ENCODE measurements at regions not wholly inside any gene's neighbourhood (a gene's known extent, or its start where the extent isn't known, plus 50 kb on each side); places are given as distances from the start of the nearest gene placed in this dataset.

DNA sequence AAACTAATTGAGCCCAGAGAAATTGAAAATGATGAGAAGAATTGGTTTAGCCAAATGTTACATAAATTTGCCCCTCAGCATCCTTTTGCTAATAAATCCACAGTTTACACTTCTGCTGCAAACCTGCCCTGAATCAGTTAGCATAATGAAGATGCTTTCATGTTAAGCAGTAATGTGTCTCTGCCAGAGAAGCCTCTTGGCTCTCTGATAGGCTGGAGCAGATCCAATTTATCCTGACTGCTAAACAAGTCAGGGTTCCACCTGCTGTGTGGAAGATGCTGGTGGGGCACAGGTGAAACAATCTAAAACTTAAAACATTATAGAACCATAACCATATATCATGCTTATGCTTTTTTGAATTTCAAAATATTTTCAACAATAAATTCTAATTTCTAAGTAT, 946.8 kb downstream of the OTOL1 start:
- peak; percentile 8 to 52 for DNase-seq

DNA sequence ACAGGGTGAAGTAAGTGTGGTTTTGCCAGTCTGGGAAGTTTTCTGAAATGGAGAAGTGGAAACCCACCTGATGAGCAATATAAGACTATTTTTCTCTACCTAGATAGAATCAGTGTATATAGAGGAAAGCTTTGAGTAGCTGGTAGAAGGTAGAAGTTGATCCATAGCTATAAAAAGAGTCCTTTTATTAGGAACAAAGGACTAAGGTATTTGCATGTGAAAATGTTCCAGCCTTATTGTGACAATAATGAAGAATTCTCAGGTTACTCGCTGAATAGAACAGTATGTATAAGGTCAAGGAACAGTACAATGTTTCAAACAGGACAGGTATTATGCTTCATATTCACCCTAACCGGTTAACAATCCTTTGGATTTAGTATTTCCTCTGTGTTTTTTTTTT, 972.2 kb downstream of the OTOL1 start:
- DNase-seq: no peak

DNA sequence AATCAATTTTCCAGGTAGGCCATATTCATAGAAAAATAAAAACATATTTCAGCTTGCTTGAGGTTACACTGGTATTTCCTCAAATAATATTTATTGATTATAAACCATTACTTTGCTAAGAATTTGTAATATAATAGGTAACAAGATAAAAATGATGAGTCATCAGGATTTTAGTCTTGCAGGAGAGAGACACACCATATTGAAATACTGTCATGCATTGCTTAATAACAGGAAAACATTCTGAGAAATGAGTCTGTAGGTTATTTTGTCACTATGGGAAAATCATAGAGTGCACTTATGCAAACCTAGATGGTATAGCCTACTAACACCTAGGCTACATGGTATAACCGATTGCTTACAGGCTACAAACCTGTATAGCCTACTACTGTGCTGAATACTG, 990.5 kb downstream of the OTOL1 start:
- DNase-seq: no peak

- peak in 1 of 2 experiments; percentile 23 for DNase-seq
These were observed 993.2 kb downstream of the OTOL1 start for GRCh38 chr3:162489853-162490252.

DNA sequence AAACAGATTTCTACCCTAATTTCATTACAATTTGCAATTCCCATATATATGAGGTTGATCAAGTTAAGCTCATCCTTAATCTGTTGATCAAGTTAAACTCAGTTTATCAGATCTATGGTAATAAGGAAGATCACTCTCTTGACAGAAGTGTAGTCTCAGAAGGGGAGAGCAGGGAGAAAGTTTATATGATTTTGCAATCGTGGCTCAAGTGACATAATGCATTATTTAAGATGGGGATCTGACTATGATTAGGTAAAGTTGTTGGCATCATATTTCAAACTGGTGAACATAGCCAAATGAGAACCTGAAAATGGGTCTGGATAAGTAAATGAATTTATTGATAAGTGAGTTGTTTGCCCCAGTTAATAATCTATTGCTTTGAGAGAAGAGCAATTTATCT, 995.3 kb downstream of the OTOL1 start:
- no peak for DNase-seq

GRCh38 chr3:162492446-162493081, 996.0 kb downstream of the OTOL1 start:
- no peak for DNase-seq

- DNase-seq: no peak
These were observed 1002.0 kb downstream of the OTOL1 start for GRCh38 chr3:162498626-162499025.

GRCh38 chr3:162507397-162507796, 1010.8 kb downstream of the OTOL1 start:
- DNase-seq: no peak

DNA sequence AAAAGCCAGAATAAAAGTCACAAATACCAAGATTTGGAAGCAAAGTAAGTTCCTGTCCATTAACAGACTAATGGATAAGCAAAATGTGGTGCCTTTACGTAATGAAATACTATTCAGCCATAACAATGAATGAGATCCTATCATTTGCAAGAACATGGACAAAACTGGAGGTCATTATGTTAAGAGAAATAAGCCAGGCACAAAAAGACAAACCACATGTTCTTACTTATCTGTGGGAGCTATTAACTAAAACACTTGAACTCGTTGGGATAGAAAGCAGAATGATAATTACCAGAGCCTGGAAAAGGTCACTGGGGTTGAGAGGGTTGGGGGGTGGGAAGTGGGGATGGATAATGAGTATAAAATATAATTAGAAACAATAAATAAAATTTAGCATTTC, 1015.9 kb downstream of the OTOL1 start:
- no peak for DNase-seq

- DNase-seq: no peak
These were observed 1020.5 kb downstream of the OTOL1 start for GRCh38 chr3:162517110-162517509.

- no peak for DNase-seq
These were observed 1025.1 kb downstream of the OTOL1 start for GRCh38 chr3:162521669-162522068.

- DNase-seq: no peak
These were observed 1028.6 kb downstream of the OTOL1 start for GRCh38 chr3:162525066-162525742.

DNA sequence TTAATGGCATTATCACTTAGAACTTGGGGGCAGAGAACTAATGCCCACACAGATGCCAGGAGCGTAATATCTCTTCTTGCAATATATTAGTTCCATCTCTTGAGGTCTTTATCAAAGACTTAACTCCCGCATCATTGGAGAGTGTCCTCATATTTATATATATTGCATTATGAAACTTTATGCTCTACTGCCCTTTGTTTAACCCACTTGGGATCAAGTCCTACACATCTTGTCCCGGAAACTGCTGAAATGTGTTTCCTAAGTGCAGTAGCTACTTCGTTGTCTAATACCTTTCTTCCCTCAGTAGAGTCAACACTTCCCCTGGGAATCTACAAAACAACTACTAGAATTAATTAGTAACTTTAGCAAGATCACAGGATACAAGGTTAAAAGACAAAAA, 1029.2 kb downstream of the OTOL1 start:
- no peak for DNase-seq

DNA sequence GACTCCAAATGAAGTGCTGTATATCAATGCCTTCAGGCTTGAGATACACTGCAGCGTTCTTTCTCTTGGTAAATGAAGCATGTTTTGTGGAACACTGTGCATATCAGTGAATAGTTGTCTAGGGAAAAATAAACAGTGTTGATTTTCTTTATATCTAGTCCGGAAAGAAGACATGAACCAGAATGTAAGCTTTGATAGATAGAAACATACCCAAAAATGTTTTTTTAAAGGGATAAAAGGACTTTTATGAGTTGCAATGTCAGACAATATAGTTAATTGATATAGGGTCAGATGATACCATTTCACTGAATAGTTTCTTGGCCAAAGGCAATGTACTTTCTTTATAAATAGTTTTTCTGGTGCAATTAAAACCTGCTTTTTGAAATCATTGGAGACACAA, 1037.8 kb downstream of the OTOL1 start:
- no peak for DNase-seq

DNA sequence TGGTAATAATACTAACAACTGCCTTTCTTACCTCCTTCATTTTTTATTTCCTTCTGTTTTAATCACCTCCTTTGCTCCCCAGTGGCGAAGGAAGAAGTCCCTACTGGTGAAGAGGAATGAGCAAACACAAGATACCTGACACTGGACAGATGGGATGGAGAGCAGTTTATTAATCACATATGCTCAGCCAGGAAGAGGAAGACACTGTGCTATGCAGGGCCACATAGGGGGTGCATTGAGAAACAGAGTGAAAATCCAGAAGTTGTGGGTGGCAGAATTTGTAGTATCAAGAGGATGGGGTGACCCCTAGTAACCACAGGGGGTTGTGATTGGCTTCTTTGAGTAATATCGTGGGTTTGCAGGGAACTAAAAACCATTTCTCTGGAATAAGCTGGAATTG, 1041.9 kb downstream of the OTOL1 start:
- DNase-seq: no peak

DNA sequence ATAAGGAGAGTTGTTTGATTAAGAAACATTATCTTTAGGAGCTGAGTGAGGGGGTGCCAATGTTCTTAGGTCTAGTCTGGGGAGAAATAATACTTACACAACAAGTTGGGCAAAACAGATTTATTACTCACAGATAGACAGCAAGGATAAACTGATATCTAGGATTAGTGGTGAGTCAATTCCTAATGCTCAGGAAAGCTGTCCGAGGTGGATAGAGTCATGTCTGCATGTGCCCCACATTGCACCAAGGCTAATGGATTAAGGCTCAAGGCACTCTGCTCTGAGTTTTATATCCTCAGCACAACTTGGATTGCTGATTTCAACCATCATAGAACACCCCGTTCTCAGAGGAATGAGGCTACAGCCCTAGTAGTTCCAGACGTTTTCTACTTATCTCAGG, 1042.3 kb downstream of the OTOL1 start:
- no peak for DNase-seq

DNA sequence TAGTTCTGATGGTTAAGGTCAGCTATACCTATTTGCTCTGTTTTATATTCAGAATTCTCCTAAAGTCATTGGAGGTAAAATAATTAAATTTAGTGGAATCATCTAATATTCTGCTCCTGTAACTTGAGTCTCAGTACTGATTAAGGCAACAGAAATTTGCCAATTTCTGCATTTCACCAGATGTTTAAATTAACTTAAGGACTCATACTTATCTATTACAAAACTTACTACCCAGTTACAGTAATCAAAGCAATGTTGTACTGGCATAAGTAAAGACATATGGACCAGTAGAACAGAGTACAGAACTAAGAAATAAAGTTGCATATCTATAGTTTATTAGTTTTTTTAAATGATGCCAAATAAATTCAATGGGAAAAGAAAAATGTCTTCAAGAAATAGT, 1043.8 kb downstream of the OTOL1 start:
- DNase-seq: no peak

- DNase-seq: no peak
These were observed 1045.3 kb downstream of the OTOL1 start for GRCh38 chr3:162541923-162542322.

- DNase-seq: no peak
These were observed 1047.6 kb downstream of the OTOL1 start for GRCh38 chr3:162544246-162544645.

DNA sequence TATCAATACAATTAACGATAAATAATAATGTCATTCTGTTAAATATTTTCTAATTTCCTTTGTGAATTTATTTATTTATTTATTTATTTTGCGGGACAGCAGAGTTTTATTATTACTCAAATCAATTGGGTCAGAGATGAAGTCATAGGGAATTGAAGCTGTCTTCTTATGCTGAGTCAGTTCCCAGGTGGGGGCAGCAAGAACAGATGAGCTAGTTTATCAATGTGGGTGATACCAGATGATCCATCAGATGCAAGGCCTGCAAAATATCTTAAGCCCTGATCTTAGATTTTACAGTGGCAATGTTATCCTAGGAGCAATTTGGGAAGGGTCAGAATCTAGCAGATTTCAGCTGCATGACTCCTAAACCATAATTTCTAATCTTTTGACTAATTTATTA, 1050.3 kb downstream of the OTOL1 start:
- DNase-seq: no peak

DNA sequence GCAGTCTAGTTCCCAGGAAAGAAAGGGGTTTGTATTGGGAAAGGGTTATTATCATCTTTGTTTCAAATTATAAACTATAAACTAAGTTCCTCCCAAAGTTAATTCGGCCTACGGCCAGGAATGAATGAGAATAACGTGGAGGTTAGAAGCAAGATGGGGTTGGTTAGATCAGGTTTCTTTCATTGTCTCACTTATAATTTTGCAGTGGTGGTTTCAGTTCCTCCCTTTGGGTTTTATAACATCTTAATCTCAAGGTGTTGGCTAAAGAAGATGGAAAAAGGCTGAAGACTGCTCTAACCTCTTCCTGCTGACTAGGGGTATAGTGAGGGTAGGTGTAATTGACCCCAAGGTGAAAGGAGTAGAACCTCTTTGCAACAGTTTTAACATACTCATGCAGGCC, 1050.7 kb downstream of the OTOL1 start:
- no peak for DNase-seq

DNA sequence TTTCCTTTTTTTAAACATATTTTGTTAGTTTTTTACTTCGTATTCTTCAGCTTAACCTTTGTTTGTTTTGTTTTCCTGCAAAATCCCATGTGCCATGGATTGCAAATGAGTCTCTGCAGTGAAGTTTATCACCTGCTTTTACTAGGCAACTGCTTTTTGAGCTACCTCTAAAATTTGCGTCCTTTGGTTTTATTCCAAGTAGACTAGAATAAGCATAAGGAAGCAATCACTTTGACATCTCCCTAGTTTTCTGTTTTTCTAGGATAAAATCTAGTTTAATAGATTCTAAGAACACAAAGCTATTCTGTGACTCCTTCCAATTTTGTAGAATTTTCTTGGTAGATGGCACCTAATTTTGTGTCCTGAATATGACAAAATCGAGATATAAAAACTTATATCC, 1059.2 kb downstream of the OTOL1 start:
- DNase-seq: no peak

- DNase-seq: no peak
These were observed 1061.4 kb downstream of the OTOL1 start for GRCh38 chr3:162558016-162558415.

GRCh38 chr3:162568706-162569105, 1072.1 kb downstream of the OTOL1 start:
- DNase-seq: no peak

DNA sequence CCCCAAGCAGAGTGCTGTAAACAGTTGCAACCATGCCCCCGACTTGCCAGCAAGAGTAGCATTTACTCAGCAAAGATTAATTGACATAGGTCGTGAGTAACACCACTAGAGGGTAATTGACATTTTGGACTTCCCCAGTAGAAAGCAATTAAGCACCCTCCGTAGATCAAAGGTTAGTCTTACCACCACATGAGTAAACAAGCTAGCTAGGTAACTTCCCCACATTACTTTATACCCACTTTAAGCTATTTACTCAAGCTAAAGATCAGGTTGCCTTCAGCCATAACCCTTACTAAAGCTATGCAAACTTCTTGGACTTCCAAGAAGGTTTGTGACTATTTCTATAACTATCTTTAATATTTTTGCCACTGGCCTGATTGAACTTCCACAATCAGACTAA, 1072.7 kb downstream of the OTOL1 start:
- no peak for DNase-seq
